ENCODE measurements at regions not wholly inside any gene's neighbourhood (a gene's known extent, or its start where the extent isn't known, plus 50 kb on each side); places are given as distances from the start of the nearest gene placed in this dataset.
"Not testable (repeated sequence)": the region's sequence is repeated elsewhere in the genome, so short reads cannot be mapped to it uniquely, and the experiment has no call there.

GRCh38 chr14:104473244-104473565 is 106.4 kb upstream of the C14orf180 start:
- DNase-seq, result no peak

DNA sequence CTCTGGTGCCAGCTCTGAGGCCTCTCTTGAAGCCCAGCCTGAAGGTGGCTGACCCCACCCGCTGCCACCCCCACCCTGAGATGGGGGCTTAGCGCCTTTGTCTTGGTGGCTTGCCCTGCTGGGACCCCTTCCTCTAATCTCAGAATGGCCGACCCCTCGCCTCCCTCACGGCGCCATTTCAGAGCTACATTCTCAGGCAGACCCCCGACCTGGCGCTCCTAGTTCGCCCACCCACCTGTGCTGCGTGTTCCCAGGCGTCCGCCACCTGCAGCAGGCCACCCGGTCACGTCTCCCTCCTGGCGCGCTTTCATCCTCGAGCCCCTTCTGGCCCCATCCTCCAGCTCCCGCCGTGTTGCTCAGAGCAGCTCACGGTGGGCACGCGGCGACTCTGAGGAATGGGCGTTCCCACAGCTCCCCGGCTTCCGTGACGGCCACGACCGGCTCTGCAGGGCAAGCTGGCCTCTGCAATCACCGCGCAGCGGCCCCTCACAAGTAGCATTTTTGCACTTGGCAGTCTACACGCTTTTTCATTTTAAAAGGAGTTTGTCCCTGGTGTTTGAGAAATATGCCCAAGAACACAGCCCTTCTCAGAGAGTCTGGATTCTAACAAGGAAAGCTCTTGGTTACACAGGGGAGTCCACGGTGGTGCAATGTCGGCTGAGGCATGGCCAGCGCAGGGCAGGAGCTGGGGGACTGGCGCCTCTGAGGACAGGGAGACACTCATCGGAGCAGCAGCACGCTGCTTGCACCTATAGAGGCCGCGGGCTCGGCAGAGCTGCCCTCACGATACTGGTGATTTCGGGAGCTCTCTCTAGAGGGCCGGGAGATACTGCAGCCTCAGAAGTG is 105.7 kb upstream of the C14orf180 start:
- DNase-seq, result no peak

GRCh38 chr14:104474495-104475213 is 104.9 kb upstream of the C14orf180 start:
- no peak for DNase-seq

DNA sequence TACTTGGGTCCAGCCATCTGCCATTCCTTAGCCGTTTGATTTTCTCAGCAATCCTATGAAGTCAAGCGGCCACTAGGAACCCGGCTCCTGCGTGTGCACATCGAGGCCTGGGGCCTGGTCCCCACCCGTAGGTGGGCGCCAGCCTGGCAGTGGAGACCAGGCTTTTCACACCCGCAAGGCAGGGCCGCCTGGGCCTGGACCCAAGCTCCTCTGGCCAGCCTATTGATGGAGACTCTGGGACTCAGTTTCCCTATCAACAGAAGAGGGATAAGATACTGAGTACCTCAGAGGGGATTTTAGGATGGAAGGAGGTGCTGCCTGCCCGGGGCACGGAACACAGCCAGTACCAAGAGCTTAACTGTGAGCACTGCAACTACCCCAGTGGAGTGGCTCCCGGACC is 104.3 kb upstream of the C14orf180 start:
- no peak for DNase-seq

DNA sequence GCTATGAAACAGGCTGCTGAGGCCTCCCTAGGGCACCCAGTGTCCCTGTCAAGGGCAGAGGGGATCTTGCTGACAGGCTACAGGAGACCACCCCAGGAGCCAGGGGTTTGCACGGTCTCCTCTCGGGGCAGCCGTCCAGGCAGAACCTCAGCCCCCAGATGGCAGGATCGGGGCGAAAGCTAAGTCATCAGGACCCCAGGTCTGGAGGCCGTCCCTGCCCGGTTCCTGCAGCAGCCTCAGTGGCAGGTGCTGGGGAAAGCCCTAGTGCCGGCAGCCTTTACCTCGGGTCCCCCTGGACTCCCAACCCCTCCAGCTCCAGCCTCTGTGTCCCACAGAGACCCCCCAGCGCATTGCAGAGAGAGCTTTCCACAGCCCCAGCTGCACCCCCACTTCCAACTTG is 103.8 kb upstream of the C14orf180 start:
- no peak for DNase-seq

DNA sequence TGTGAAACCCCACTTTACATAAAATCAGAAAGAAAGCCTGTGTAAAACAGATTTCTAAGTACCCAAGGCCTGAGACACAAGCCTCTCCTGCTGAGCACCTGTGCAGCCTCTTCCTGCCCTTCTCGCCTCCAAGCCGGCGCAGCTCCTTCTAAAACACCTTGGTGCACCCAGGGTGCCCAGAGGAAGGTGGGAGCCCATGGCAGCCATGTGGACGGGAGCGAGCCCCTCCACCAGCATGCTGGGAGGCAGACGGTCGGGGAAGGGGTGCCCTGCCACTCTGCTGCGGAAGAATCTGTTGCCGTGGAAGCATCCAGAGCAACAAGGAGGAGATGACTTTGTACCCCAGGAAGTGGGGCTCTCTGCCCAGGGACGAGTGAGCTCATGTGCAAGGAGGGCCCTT is 103.1 kb upstream of the C14orf180 start:
- no peak for DNase-seq

DNA sequence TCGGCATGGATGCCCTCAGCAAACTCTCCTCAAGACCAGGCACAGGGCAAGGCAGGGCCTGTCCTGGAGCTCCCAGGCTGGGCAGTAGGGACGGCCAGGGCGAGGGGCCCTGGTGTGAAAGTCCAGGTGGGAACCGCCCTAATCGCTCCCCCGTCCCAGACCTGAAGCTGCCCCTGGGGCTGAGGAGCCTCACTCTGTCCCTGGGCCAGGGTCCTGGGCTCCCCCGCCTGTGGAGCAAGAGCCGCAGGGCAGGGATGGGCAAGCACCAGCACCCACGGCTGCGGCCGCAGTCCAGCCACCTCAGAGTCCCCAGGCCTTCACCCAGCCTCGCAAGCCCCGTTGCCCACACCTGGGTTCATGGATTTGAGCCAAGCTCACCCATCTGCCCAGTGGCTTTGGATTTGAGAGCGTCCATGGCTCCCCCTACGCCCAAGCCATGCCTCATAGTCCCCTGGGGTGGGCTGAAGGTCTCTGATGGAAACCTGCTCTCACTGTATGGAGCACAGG is 102.4 kb upstream of the C14orf180 start:
- DNase-seq, result no peak

GRCh38 chr14:104477666-104478380 is 101.7 kb upstream of the C14orf180 start:
- no peak for DNase-seq

DNA sequence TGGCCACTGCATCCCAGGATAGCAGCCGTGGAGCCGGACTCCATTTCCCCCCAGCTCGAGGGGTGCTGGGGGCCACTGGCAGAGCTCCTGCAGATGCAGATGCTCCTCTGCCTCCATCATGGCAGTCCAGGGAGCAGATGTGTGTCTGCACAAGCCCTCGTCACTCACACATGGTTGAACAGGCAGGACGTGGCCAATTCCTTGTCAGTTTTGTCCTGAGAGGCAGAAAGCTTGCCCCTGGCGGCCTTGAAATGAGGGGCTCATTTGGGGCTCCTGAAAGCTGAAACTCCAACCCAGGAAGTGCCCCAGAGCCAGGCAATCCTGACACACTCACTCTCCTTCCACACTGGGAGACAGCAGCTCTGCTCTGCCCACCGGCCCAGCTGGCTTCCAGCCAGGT is 100.9 kb upstream of the C14orf180 start:
- DNase-seq, result no peak

- no peak for DNase-seq
These were observed 99.7 kb upstream of the C14orf180 start for GRCh38 chr14:104479901-104480300.

- DNase-seq, result no peak
These were observed 98.2 kb upstream of the C14orf180 start for GRCh38 chr14:104481323-104481722.

DNA sequence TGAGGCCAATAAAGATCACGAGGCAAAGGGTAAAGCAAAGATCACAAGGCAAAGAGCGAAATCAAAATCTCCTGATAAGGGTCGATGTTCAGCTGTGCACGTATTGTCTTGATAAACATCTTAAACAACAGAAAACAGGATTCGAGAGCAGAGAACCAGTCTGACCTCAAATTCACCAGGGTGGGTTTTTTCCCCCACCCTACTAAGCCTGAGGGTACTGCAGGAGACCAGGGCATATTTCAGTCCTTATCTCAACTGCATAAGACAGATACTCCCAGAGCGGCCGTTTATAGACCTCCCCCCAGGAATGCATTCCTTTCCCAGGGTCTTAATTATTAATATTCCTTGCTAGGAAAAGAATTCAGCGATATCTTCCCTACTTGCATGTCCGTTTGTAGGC is 97.5 kb upstream of the C14orf180 start:
- DNase-seq, result not testable (repeated sequence)

- DNase-seq, result no peak
These were observed 93.2 kb upstream of the C14orf180 start for GRCh38 chr14:104486222-104486923.

- DNase-seq, result no peak
These were observed 85.1 kb upstream of the C14orf180 start for GRCh38 chr14:104494483-104494882.

DNA sequence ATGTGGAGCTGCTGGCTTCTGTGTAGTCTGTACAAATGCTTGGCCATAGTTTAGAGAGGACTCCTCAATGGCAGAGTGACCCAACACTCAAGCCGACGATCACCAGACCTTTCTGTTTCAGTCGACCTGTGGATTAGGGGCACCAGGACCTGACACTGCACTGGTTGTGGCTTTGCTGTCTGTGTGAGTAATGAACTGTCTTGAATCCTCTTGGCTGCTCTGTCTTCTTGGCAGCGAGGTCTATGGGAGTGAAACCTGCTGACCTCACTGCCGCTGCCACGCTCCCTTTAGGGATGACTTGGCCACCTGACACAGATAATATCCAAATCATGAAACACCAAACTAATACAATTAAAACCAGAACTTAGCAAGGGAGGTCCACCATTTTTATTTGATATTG is 83.5 kb upstream of the C14orf180 start:
- DNase-seq, result no peak

DNA sequence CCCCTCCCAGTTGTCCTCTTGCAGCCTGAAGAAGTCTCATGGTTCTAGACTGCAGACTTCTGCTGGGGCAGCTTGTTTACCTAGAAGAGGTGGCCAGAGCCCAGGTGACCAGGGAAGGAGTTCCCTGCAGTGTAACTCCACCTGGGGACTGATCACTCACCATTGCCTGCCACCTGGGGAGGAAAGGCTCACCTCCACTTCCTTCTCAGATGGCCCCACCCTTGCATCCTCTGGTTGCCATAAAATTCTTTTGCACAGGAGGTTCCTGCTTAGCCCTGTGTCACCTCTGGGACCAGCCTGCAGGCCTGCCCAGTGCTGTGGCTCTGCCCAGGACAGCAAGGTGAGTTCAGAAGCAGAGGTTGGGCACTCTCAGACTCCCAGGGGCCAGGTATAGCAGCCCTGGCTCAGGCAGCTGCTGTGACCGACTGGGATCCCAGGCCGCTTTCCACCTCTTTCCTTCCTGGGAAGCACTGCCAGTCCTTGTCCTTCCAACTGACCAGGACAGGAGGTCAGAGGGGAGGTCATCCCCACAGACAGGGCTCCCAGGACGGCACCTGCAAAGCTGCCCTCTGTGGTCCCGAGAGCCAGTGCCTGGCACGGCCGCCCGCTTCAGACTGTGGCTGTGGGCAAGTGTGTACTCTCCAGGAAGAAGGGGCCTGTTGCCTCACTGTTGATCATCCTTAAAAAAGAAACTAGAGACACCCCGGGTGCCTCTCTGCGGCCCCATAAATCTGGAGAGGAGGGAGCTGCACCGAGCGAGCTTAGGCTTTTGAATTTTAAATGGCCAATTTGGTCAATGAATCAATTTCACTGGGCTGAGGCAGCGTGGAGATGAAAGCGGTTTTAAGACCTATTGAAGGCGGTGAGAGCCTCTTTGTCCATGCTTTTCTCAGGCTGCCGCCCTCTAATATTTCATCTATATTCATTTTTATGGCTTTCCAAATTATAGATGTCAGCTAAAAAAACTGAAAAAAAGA is 79.5 kb upstream of the C14orf180 start:
- DNase-seq, result no peak

GRCh38 chr14:104502060-104502459 is 77.5 kb upstream of the C14orf180 start:
- DNase-seq, result no peak

GRCh38 chr14:104503691-104504090 is 75.9 kb upstream of the C14orf180 start:
- no peak for DNase-seq

DNA sequence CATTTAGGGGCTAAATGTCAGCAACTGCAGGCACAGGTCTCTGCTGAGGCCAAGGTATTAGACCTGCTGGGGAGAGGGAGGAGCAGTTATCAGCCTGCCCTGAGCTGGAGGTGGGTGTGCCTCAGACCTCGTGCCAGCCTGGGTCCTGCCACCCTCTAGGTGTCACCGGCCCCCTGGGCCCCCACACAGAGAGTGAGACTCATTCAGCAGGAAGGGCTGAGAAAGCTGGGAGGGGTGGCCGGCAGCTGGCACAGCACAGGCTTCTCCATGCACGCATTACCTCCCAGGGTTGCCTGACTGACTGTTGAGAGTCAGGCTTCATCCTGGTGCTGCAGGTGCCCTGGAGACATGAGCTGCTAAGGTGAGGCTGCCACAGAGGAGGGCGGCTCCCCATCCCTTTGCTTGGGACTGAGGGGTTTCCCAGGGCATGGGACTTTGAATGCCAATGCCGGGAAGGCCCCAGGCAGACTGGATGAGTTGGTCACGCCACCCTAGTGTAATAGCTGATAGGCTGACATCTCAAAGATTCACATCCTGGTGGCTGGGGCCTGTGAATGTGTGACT is 75.3 kb upstream of the C14orf180 start:
- no peak for DNase-seq

DNA sequence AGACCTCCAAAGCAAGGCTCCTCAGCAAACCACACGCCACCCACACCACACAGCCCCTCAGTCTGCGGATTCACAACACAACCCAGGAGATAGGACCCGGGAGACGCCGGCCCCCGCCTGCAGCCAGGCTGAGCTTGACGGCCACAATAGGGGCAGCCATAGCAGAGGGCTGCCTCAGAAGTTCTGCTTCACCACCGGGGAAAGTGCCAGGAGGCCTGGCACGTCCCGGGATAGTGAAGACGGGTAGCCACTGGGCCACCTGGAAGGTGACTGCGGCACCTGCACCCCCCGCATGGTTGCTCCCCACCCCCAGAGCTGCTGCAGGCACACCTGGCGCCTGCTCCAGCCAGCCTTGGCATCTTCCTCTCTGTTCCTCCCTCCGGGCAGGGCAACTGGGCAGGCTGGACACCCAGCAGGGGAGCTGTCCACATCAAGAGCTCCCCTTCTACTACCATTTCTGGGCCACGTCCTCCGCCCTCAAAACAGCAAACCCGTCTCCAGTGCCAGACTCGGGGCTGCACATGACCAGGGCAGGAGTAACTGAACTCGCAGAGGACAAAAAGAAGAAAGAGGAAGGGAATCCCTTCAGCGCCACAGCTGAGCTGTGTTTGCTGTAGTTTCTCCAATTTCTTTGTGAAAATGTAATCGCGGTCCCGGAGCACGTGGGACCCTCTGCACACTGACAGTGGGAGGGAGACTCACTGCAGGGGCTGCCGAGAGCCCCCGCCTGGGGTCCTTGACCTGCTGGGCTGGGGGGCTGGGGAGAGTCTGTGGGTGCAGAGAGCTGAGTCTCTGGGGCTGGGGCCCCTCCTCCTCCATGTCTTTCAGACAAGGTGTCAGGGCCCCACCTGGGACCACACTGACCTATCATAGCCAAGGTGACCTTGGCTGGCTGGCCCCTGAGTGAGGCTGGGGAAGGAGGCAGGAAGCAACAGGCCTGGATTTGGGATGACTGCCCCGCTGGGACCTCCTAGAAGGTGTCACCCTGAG is 74.2 kb upstream of the C14orf180 start:
- no peak for DNase-seq
